ENCODE measurements at regions not wholly inside any gene's neighbourhood (a gene's known extent, or its start where the extent isn't known, plus 50 kb on each side); places are given as distances from the start of the nearest gene placed in this dataset.

DNA sequence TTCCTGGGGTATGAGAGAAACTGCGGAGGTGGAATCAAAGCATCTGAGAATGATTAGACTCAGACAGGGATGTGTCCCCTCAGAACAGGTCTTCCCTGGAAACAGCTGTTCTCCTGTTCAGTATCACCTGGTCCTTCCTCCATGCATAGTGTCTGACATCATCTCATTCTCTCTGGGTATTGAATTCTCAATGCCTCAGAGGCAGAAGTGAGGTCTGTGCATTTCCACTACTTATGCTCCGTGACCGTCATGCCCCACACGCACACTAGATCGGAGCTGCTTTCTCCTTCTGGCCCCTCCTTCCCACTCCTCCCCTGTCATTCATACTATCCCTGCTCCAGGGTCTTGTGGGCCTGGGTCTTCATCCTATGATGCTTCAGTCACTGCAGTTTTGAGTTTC lies 61.4 kb upstream of the DAB2IP start:
- no peak for TF ChIP-seq RFX5 (IDR thresholded peaks at IDR 0.05; ENCODE audit: low read depth, low read length)
- TF ChIP-seq FOXJ3 (CRISPR knock-in tag; IDR thresholded peaks at IDR 0.05; ENCODE audit: borderline replicate concordance), result no peak
- no peak for TF ChIP-seq ZFX (CRISPR knock-in tag; IDR thresholded peaks at IDR 0.05; ENCODE audit: low read depth)
- no peak for TF ChIP-seq TAF1 (CRISPR knock-in tag; IDR thresholded peaks at IDR 0.05)
- no peak for TF ChIP-seq CHD2 (IDR thresholded peaks at IDR 0.05; ENCODE audit: low read depth, low read length)
- no peak for TF ChIP-seq CSRNP1 (CRISPR knock-in tag; IDR thresholded peaks at IDR 0.05)
- no peak for TF ChIP-seq GLI4 (CRISPR knock-in tag; IDR thresholded peaks at IDR 0.05; ENCODE audit: borderline replicate concordance)
- no peak for TF ChIP-seq HOXA5 (CRISPR knock-in tag; IDR thresholded peaks at IDR 0.05)
- no peak for TF ChIP-seq SP2 (CRISPR knock-in tag; IDR thresholded peaks at IDR 0.05)
- TF ChIP-seq, protein P1, sequence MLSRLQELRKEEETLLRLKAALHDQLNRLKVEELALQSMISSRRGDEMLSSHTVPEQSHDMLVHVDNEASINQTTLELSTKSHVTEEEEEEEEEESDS (CRISPR knock-in tag; IDR thresholded peaks at IDR 0.05; ENCODE audit: borderline replicate concordance), result no peak
- no peak for TF ChIP-seq POLR2A (IDR thresholded peaks at IDR 0.05; ENCODE audit: insufficient read depth in 1 of 2, low read depth in 2 of 2, low read length in 2 of 2)
- TF ChIP-seq ZBTB20 (CRISPR knock-in tag; IDR thresholded peaks at IDR 0.05; ENCODE audit: borderline replicate concordance, low read depth), result no peak
